NCI-H1436 treated with DMSO at 0.1 percent for 48 hours (cell line): ENCODE measurements at regions not wholly inside any gene's neighbourhood (a gene's known extent, or its start where the extent isn't known, plus 50 kb on each side); places are given as distances from the start of the nearest gene placed in this dataset.
"Not testable (repeated sequence)": the region's sequence is repeated elsewhere in the genome, so short reads cannot be mapped to it uniquely, and the experiment has no call there.

ENCODE experiments used
- DNase-seq: peaks from one replicate; lab custom pipeline; 2025; lab: John Stamatoyannopoulos, UW

- DNase-seq, result no peak
Observed at GRCh38 chr1:190003376-190003775, 474.3 kb downstream of the BRINP3 start.

DNA sequence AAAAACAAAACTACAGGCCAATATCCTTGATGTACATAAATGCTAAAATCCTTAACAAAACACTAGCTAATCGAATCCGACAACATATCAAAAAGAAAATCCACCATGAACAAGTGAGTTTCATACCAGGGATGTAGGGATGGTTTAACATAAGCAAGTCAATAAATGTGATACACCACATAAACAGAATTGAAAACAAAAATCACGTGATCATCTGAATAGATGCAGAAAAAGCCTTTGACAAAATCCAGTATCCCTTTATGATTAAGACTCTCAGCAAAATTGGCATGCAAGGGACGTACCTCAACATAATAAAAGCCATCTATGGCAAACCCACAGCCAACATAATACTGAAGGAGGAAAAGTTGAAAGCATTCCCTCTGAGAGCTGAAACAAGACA is 466.1 kb downstream of the BRINP3 start:
- DNase-seq, result no peak

DNA sequence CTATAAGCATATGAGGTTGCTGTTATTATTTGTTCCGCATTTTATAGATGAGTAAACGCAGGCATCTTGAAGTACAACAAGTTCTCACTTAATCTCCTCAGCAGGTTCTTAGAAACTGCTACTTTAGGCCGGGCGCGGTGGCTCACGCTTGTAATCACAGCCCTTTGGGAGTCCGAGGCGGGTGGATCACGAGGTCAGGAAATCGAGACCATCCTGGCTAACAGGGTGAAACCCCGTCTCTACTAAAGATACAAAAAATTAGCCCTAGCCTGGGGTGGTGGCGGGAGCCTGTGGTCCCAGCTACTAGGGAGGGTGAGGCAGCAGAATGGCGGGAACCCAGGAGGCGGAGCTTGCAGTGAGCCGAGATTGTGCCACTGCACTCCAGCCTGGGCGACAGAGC is 458.5 kb downstream of the BRINP3 start:
- DNase-seq, result not testable (repeated sequence)

GRCh38 chr1:190019717-190020116 is 457.9 kb downstream of the BRINP3 start:
- no peak for DNase-seq

GRCh38 chr1:190022709-190023108 is 455.0 kb downstream of the BRINP3 start:
- no peak for DNase-seq

DNA sequence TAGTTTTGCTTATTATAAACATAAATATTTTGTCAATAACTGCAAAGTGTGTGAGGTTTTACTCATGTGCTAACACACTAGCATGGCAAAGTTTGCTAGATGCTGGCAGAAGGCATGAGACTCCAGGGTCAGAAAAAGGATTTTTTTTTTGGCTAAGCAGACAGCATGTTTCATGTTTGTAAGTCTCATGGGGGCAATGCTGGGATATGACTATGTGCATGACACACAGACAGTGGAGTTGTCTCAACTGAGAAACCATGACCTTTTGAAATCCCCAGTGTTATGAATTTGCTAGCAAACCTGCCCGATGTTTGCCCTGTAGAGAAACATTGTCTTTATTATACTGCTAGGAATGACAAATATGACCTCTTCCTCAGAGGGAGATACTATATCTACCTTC is 448.2 kb downstream of the BRINP3 start:
- DNase-seq, result no peak

- DNase-seq, result no peak
Observed at GRCh38 chr1:190043655-190044054, 434.0 kb downstream of the BRINP3 start.

DNA sequence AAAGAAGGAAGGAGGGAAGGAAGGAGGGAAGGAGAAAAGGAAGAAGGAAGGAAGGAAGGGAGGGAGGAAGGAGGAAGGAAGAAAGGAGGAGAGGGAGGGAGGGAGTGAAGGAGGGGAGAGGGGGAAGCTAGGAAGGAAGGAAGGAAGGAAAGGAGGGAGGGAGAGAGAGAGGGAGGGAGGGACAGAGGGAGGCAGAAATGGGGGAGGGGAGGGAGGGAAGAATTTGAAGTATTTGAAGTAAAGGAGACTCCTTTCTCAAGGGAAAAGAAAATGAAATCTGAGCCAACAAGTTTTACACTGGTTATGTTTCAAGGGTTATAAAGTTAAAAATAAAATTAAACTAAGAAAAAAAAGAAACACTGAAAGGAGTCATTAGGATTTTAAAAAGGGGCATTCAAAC is 431.4 kb downstream of the BRINP3 start:
- DNase-seq, result no peak
